ENCODE measurements at regions not wholly inside any gene's neighbourhood (a gene's known extent, or its start where the extent isn't known, plus 50 kb on each side); places are given as distances from the start of the nearest gene placed in this dataset.

DNA sequence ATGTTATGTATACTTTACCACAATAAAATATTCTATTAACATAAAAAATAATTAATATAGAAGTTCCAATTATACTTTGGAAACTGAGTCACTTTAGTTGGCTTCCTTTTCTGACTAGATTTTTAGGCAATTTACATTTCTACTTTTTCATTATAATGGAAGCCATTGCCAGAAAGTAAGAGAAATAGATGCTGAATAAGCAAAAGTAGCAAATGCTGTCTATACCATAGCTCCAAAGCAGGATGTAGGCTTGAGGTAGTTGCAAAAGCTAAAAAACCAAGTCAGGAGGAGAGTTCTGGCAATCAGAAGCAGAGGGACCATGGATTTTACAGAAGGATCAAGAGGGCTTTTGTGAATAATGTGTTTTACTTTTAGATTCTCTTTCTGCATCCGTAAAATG, 262.4 kb upstream of the TMEM229A start:
- intact Hi-C loops (cut with DNase I; ENCODE audit: low total_unique reads) = no loop called here
- Histone ChIP-seq H3K4me3 (no peak overlapping the region), H3K36me3 (no peaks in the 10 kb centered on the region), H3K4me1 (no peaks in the 10 kb centered on the region), H3K27ac (no peak overlapping the region), H3K9me3 (peaks cover 0 to 8% (median 5%) of the 10 kb centered on the region in 3 donors), H3K27me3 (no peaks in the 10 kb centered on the region)
- no peak for DNase-seq
- TF ChIP-seq, protein P1, sequence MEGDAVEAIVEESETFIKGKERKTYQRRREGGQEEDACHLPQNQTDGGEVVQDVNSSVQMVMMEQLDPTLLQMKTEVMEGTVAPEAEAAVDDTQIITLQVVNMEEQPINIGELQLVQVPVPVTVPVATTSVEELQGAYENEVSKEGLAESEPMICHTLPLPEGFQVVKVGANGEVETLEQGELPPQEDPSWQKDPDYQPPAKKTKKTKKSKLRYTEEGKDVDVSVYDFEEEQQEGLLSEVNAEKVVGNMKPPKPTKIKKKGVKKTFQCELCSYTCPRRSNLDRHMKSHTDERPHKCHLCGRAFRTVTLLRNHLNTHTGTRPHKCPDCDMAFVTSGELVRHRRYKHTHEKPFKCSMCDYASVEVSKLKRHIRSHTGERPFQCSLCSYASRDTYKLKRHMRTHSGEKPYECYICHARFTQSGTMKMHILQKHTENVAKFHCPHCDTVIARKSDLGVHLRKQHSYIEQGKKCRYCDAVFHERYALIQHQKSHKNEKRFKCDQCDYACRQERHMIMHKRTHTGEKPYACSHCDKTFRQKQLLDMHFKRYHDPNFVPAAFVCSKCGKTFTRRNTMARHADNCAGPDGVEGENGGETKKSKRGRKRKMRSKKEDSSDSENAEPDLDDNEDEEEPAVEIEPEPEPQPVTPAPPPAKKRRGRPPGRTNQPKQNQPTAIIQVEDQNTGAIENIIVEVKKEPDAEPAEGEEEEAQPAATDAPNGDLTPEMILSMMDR (IDR thresholded peaks at IDR 0.05) = no peak

DNA sequence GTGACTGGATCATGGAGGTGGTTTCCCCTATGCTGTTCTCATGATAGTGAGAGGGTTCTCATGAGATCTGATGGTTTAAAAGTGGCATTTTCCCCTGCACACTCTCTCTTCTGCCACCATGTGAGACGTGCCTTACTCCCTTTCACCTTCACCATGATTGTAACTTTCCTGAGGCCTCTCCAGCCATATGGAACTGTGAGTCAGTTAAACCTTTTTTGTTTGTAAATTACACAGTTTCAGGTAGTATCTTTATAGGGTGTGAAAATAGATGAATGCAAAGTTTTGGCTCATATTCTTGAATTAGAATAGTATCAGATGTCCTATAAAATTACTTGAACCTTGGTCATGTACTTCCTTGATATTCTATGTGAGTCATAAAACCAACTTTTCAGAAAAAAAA, 252.1 kb upstream of the TMEM229A start:
- Histone ChIP-seq H3K27ac (no peak overlapping the region), H3K36me3 (no peaks in the 10 kb centered on the region), H3K9me3 (no peaks in the 10 kb centered on the region), H3K27me3 (no peaks in the 10 kb centered on the region), H3K4me1 (no peaks in the 10 kb centered on the region), H3K4me3 (no peak overlapping the region)
- intact Hi-C loops (cut with DNase I; ENCODE audit: low total_unique reads) = no loop called here
- TF ChIP-seq, protein P1 (IDR thresholded peaks at IDR 0.05) = no peak
- DNase-seq = no peak

DNA sequence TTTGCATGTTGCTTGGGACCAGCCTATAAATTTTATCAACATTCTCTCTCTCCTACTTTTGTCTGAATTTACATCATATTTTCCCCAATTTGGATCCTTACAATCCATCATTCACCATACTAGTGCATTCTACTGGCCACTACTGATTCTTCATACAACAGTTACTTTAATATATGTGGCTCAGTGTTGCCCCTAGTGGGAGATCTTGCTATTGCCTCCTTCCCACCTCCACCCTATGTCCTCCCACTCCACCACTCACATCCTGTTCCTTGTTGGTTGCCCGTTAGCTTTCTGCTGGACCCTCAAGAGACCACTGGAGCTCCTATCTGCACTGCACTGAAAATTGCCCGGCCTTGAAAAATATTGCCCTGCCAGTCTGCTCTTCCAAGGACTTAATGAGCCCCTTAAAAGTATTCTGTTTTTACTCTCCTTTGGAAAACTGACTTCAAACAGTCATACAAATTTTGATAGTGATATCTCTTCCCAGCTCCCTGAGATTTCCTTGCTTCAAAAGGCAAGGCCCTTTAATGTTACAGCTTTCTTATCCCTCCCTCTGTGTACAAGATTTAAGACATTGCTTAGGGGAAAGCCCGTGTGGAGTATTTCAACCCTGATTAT, 243.2 kb upstream of the TMEM229A start:
- Histone ChIP-seq H3K36me3 (no peaks in the 10 kb centered on the region), H3K27me3 (no peaks in the 10 kb centered on the region), H3K4me3 (no peak overlapping the region), H3K27ac (no peak overlapping the region), H3K4me1 (no peaks in the 10 kb centered on the region), H3K9me3 (no peaks in the 10 kb centered on the region)
- TF ChIP-seq, protein P1 (IDR thresholded peaks at IDR 0.05) = peak in 1 of 2 experiments; percentile 11
- no peak for DNase-seq
- intact Hi-C loops (cut with DNase I; ENCODE audit: low total_unique reads) = no loop called here

DNA sequence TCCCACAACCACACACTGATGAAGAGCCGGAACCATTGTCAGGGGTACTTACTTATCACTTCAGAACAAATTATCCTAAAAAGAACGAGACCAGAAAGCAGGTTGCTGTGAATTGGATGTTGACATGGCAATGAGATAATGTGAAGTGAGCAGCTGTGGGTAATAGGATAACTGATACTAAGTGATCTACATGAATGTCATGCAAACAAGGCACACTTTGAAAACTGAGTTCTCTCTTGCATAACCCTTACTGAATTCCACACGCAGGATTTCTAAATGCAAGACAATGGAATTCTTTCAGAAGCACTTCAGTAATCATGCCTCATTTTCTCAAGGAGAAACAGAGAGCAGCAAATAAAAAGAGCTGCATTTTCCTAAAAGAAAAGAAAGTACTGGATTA, 242.5 kb upstream of the TMEM229A start:
- H3K9me3 ChIP-seq = no peaks in the 10 kb centered on the region
- no peaks in the 10 kb centered on the region for H3K36me3 ChIP-seq
- no peak overlapping the region for H3K4me3 ChIP-seq
- TF ChIP-seq, protein P1 (IDR thresholded peaks at IDR 0.05) = no peak
- H3K27ac ChIP-seq = no peak overlapping the region
- intact Hi-C loops (cut with DNase I; ENCODE audit: low total_unique reads) = no loop called here
- no peaks in the 10 kb centered on the region for H3K27me3 ChIP-seq
- DNase-seq = no peak
- no peaks in the 10 kb centered on the region for H3K4me1 ChIP-seq

DNA sequence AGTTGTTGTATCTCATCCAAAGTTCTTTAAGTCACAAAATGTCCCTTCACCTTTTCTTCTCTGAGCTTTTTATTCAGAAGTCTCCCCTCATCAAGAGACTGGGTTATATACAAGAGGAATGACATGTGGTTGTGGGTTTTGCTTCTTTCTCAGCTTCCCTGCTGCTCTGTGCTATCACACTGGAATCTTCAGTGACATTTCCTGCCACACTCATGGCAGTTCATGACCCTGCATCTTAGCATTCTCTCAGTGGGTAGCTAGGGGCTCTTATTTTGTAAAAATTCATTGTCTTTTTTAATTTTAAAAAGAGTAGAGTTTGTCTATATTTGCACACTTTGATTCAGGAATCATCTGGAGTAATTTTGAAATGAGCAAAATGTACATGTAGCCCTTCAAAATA, 236.9 kb upstream of the TMEM229A start:
- no peak overlapping the region for H3K4me3 ChIP-seq
- H3K27me3 ChIP-seq = no peaks in the 10 kb centered on the region
- H3K27ac ChIP-seq = no peak overlapping the region
- H3K36me3 ChIP-seq = no peaks in the 10 kb centered on the region
- intact Hi-C loops (cut with DNase I; ENCODE audit: low total_unique reads) = no loop called here
- H3K4me1 ChIP-seq = no peaks in the 10 kb centered on the region
- no peak for DNase-seq
- H3K9me3 ChIP-seq = no peaks in the 10 kb centered on the region
- TF ChIP-seq, protein P1 (IDR thresholded peaks at IDR 0.05) = no peak

DNA sequence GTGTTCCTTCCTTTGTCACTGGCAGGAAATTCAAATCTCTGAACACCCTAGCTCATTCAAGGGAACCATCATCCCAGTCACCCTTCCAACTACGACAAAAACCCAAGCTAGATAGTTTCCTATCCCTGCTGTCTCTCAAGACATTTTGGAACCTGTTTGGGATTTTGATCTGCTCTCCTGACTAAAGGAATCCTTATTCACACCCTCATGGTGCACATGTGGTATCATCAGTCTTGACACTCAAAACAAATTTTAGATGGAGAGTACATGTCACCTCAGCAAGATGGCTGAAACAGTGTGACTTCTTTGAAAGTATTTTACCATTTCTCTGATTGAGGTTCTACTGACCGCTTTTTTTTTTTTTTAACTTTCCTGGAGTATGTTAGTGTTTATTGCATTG, 234.3 kb upstream of the TMEM229A start:
- H3K4me1 ChIP-seq = no peaks in the 10 kb centered on the region
- intact Hi-C loops (cut with DNase I; ENCODE audit: low total_unique reads) = no loop called here
- H3K27ac ChIP-seq = no peak overlapping the region
- H3K9me3 ChIP-seq = no peaks in the 10 kb centered on the region
- no peak overlapping the region for H3K4me3 ChIP-seq
- TF ChIP-seq, protein P1 (IDR thresholded peaks at IDR 0.05) = no peak
- no peak for DNase-seq
- no peaks in the 10 kb centered on the region for H3K36me3 ChIP-seq
- H3K27me3 ChIP-seq = no peaks in the 10 kb centered on the region
